Thoracic aorta (tissue), 2 donors: ENCODE measurements at regions not wholly inside any gene's neighbourhood (a gene's known extent, or its start where the extent isn't known, plus 50 kb on each side); places are given as distances from the start of the nearest gene placed in this dataset.

Source experiments
- ATAC-seq: fragments of 150-250 bp; one replicate; pipeline ENCODE4 v1.8.0; 2017; ENCODE audit warnings: low read depth; ENCODE audit not compliant: insufficient number of reproducible peaks, low FRiP score
- DNase-seq: peaks from one replicate; pipeline ENCODE4 v3.0.0-alpha.2; 2020; ENCODE audit warnings: low spot score
- H3K27ac ChIP-seq, 2 donors: fragments of 200-600 bp; sonication (generic); 1 replicate in 1 of 2; 2 replicates in 1 of 2; pipeline ENCODE4 v1.5.1; 2016; ENCODE audit warnings: mild to moderate bottlenecking in 2 of 2, moderate library complexity in 2 of 2
- H3K27me3 ChIP-seq: fragments of 200-600 bp; sonication (generic); replicated peaks from 2 replicates; pipeline ENCODE4 v1.6.0; 2016; ENCODE audit warnings: mild to moderate bottlenecking; ENCODE audit not compliant: insufficient read depth
- H3K36me3 ChIP-seq: fragments of 200-600 bp; sonication (generic); one replicate; pipeline ENCODE4 v1.5.1; 2016
- H3K4me1 ChIP-seq, 2 donors: fragments of 200-600 bp; sonication (generic); 1 replicate in 1 of 2; 2 replicates in 1 of 2; pipeline versions ENCODE4 v1.5.1 to v1.6.0; 2016; ENCODE audit warnings: low read depth in 2 of 2, mild to moderate bottlenecking in 1 of 2; ENCODE audit not compliant: control insufficient read depth in 1 of 2
- H3K4me3 ChIP-seq: fragments of 200-600 bp; sonication (generic); 2 replicates; pipeline ENCODE4 v1.5.1; 2016; ENCODE audit warnings: mild to moderate bottlenecking
- H3K9me3 ChIP-seq: fragments of 200-600 bp; sonication (generic); 2 replicates; pipeline ENCODE4 v1.5.1; 2016
- TF ChIP-seq, protein P1 (sequence below): fragments of 200-600 bp; sonication (generic); IDR thresholded peaks from one replicate; pipeline ENCODE4 v1.5.1; 2019; ENCODE audit warnings: antibody characterized with exemption

DNA sequence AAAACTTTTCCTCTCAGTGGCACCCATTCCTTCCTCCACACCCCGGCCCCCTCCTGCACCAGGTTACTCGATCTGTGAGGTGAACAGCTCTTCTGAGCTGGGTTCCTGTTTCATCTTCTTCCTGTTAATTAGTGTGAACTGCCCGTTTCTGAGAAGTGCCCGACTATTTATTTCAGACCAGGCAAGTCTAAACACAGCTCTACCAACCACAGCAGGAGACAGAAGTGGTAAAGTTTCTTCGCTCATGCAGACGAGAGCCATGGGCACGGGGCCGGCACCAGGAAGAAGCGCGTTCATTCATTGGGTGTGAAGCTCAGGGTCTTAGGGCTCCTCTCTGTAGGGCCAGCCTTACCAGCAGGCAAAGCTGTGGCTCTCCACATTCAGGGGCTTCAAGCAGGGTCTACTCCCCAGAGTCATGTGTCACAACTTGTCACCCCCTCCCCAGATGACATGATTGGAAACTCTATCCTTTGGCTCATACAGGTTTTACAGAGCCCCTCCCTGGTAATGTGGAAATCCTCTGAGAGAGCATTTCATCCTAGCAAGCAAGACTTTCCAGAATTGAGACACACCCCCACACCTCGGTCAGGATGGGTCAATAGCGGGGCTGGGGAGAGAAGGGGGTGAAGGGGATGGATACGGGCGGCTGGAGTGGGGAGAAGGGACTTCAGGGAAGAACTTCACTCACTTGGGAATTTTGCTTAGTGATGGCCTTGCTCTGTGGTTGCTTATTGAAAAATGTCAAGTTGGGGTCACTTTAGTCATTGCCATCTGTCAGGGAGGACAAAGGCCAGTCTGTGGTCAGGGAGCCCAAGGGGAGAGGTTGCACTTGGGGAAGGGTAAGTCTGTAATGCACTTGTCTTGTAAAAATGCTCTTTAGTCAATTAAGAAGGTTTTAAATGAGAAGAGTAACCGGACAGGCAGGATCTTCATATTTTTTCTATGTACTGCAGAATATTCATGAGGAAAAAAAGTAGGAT lies 121.6 kb upstream of the TRIM2 start:
- no peak for DNase-seq
- Histone ChIP-seq H3K27ac (no peak overlapping the region), H3K4me3 (no peak overlapping the region), H3K27me3 (no peaks in the 10 kb centered on the region), H3K4me1 (peaks cover 0 to 21% of the 10 kb centered on the region in 2 donors), H3K9me3 (no peaks in the 10 kb centered on the region), H3K36me3 (no peaks in the 10 kb centered on the region)
- no peak for ATAC-seq
- TF ChIP-seq, protein P1, sequence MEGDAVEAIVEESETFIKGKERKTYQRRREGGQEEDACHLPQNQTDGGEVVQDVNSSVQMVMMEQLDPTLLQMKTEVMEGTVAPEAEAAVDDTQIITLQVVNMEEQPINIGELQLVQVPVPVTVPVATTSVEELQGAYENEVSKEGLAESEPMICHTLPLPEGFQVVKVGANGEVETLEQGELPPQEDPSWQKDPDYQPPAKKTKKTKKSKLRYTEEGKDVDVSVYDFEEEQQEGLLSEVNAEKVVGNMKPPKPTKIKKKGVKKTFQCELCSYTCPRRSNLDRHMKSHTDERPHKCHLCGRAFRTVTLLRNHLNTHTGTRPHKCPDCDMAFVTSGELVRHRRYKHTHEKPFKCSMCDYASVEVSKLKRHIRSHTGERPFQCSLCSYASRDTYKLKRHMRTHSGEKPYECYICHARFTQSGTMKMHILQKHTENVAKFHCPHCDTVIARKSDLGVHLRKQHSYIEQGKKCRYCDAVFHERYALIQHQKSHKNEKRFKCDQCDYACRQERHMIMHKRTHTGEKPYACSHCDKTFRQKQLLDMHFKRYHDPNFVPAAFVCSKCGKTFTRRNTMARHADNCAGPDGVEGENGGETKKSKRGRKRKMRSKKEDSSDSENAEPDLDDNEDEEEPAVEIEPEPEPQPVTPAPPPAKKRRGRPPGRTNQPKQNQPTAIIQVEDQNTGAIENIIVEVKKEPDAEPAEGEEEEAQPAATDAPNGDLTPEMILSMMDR, result no peak

DNA sequence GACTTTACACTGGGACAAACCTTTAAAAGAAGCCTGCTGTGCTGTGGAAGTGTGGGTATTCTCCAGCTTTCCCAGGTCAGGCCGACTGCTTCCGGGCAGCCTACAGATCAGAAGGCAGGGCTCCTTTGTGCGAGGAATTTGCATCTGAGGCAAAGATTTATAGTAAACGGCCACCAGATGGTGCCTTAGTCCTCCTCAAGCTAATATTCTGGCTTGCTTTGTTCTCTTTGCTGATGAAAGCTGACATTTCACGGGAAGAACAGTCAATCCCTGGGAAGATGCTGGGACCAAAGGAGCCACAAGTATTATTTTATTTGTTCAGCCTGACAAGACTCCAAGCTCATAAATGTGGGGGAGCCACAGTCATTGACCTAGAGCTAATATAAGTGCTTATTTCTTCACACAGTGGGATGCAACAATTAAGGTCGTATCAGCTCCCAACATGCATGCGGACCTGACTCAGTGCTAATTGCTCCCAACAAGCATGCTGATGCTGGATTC lies 120.7 kb upstream of the TRIM2 start:
- TF ChIP-seq, protein P1, result peak; percentile 68
- Histone ChIP-seq H3K4me1 (peaks cover 0 to 23% of the 10 kb centered on the region in 2 donors), H3K4me3 (no peak overlapping the region), H3K36me3 (no peaks in the 10 kb centered on the region), H3K9me3 (no peaks in the 10 kb centered on the region), H3K27ac (no peak overlapping the region), H3K27me3 (no peaks in the 10 kb centered on the region)
- ATAC-seq (peak; percentile 75), DNase-seq (no peak)

DNA sequence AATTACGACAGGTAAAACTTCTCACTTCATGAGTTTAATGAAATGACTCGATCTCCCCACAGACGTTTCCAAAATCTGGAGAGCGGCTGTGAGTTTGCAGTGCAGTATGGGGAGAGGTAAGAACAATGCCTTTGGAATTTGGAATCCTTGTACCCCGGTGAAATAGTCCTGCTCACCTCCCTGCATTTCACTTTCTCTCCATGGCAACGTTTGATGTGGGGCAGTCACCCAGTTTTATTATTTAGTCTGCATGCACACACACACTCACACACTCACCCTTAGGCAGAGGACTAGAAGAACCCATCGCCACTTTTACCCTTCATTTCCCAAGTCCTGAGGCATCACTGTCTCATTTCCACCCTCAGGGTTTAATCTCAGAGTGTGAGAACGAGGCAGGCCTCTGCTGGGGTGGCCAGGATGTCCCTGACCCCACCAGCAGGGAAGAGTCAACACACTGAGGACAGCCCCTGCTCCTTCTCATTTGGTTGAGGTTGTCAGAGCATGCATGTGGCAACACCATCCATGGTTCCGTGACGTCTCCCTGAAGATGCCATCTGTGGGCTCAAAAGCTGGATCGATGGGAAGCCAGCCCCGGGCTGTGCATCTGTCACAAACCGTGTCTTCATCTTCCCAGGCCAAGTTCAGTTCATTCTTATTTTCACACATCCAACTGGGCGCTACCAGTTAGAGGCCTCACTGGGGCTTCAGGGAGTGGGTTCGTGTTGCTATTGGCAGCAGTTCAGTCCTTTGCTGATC lies 119.8 kb upstream of the TRIM2 start:
- H3K4me1 ChIP-seq, result peaks cover 5 to 32% of the 10 kb centered on the region in 2 donors
- ATAC-seq (no peak), DNase-seq (no peak)
- no peak overlapping the region for H3K4me3 ChIP-seq
- H3K27ac ChIP-seq, result no peak overlapping the region
- no peaks in the 10 kb centered on the region for H3K27me3 ChIP-seq
- TF ChIP-seq, protein P1, result no peak
- H3K9me3 ChIP-seq, result no peaks in the 10 kb centered on the region
- no peaks in the 10 kb centered on the region for H3K36me3 ChIP-seq

DNA sequence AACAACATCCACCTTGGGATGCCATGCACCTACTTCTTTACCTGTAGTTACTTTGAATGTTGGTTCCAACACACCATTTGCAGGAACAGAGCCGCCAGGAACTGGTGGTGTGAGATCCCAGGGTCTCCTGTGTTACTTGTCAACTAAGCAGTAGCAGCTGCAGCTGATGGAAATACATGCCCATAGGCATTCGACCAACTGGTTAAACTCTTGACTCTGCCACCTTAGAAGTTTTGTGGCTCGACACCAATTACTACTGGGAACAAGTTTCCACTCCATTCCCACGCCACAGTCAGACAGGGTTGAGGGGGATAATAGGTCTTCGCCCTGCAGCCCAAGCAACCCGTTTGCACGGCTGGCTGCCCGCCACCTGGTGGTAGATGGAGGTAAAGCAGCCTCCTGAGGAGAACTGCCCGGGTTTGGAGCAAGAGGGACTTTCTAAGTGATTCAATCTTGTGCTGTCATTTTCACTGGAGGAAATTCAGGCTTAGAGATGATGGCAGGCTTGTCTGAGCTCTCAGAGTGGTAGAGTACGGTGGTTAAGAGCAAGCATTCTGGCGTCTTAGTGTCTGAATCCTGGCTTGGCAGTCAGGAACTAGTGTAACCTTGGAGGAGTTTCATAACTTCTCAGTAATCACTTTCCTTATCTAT lies 119.1 kb upstream of the TRIM2 start:
- H3K36me3 ChIP-seq, result no peaks in the 10 kb centered on the region
- no peak overlapping the region for H3K27ac ChIP-seq
- DNase-seq (no peak), ATAC-seq (no peak)
- peak overlapping the region; percentile 34 for H3K4me3 ChIP-seq
- H3K4me1 ChIP-seq, result peaks cover 9 to 38% of the 10 kb centered on the region in 2 donors
- H3K27me3 ChIP-seq, result no peaks in the 10 kb centered on the region
- TF ChIP-seq, protein P1, result peak; percentile 94
- no peaks in the 10 kb centered on the region for H3K9me3 ChIP-seq
